GM12865 (cell line): ENCODE measurements at regions not wholly inside any gene's neighbourhood (a gene's known extent, or its start where the extent isn't known, plus 50 kb on each side); places are given as distances from the start of the nearest gene placed in this dataset.

Experiments
- DNase-seq: peaks from one replicate; pipeline ENCODE4 v3.0.0; 2010; ENCODE audit warnings: low read depth
- H3K4me3 ChIP-seq: 2 replicates; pipeline ENCODE4 v1.5.1; 2011; ENCODE audit warnings: mild to moderate bottlenecking, low read depth, low read length, control low read depth
- TF ChIP-seq, protein P1 (sequence below): IDR thresholded peaks from 2 replicates; pipeline ENCODE4 v1.5.1; 2011; ENCODE audit warnings: low read length, control low read depth, low read depth, inconsistent platforms; ENCODE audit not compliant: insufficient read depth; ENCODE audit errors: missing control alignments

DNA sequence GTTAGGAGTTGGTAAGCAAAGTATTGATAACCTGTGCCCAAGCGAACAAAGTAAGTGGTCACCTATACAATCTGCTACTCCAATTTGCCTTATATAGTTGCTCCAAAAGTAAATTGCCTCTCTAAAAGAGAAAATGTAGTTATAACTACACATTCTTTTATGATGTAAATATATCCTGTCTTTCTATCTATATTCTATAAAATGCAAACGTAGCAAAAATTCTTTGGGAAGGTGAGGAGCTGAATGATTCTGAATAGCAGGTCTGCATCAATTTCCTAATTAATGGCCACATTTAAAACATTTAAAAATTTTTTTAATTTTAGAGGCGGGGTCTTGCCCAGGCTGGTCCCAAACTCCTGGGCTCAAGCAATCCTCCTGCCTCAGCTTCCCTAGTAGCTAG lies 64.2 kb upstream of the ASIP start:
- TF ChIP-seq, protein P1, sequence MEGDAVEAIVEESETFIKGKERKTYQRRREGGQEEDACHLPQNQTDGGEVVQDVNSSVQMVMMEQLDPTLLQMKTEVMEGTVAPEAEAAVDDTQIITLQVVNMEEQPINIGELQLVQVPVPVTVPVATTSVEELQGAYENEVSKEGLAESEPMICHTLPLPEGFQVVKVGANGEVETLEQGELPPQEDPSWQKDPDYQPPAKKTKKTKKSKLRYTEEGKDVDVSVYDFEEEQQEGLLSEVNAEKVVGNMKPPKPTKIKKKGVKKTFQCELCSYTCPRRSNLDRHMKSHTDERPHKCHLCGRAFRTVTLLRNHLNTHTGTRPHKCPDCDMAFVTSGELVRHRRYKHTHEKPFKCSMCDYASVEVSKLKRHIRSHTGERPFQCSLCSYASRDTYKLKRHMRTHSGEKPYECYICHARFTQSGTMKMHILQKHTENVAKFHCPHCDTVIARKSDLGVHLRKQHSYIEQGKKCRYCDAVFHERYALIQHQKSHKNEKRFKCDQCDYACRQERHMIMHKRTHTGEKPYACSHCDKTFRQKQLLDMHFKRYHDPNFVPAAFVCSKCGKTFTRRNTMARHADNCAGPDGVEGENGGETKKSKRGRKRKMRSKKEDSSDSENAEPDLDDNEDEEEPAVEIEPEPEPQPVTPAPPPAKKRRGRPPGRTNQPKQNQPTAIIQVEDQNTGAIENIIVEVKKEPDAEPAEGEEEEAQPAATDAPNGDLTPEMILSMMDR = no peak
- H3K4me3 ChIP-seq = no peak overlapping the region
- no peak for DNase-seq

DNA sequence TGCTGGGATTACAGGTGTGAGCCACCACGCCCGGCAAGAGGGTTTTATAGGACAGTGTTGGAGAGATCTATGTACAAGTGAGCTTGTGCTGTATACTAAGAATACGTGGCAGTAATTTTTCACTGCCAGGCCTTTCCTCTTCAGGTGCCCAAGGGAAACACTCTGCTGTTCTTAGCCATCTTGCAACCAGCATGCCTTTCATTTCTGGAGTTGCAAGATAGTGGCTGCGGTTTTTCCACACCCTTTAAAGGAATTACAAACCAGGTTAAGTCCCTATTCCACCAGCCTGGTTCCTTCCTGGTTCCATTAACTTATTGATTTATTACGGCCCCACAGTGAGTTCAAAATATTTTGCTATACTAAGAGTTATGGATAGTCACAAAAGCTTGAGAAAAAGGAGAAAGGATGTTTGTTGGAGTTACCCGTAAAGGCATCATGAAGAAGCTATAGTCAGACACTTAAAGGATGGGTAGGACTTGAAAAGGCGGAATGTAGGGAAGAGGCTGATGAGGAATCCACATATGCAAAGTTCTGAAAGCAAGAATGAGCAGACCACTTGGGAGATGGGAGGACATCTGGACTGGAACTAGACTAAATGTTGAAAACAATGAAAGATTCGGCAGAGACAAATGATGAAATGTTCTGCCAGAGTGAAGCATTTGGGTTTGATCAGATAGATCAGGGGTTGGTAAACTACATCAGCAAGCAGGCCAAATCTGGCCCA lies 61.4 kb upstream of the ASIP start:
- DNase-seq = no peak
- TF ChIP-seq, protein P1 = no peak
- no peak overlapping the region for H3K4me3 ChIP-seq

DNA sequence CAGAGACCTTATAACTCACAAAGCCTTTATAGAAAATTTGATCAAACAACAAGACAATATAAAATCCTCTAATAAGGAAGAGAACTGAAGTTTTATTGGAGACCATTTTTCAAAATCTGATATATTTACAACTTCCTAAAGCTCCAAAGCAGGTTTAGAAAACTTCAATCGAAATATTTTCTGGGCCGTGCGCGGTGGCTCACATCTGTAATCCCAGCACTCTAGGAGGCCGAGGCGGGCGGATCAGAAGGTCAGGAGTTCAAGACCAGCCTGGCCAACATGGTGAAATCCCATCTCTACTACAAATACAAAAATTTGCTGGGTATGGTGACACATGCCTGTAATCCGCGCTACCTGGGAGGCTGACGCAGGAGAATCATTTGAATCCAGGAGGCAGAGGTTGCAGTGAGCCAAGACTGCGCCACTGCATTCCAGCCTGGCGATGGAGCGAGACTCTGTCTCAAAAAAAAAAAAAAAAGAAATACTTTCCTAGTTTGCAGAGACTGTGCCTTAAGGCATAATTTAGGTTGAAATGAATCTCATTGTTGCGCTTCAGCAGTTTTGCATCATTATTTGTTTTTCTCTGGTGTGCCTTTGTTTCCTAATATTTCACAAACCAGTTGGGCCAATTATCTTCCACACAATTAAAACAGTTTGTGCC lies 60.6 kb upstream of the ASIP start:
- no peak for DNase-seq
- TF ChIP-seq, protein P1 = no peak
- no peak overlapping the region for H3K4me3 ChIP-seq

DNA sequence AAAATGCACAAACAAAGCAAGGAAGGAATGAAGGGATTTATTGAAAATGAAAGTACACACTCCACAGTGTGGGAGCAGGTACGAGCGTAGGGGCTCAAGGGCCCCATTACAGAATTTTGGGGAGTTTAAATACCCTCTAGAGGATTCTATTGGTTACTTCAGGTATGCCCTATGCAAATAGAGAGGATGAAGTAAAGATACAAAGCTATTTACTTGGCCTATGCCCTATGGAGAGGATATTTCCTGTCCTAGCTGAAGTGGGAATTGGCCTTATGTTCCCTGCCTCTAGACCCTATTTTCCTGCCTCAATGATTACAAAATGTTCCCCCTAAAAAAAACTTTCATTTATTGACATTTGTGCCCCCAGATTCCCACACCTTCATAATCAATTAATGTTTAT lies 59.7 kb upstream of the ASIP start:
- DNase-seq = no peak
- TF ChIP-seq, protein P1 = no peak

GRCh38 chr20:34185766-34186620 lies 55.2 kb upstream of the ASIP start:
- TF ChIP-seq, protein P1 = no peak
- DNase-seq = no peak
- no peak overlapping the region for H3K4me3 ChIP-seq

More for the DNA sequence above, 59.7 kb upstream of the ASIP start:
- H3K4me3 ChIP-seq = no peak overlapping the region

- TF ChIP-seq, protein P1 = no peak
These were observed 51.6 kb upstream of the ASIP start for GRCh38 chr20:34189572-34190163.

More at GRCh38 chr20:34189572-34190163, 51.6 kb upstream of the ASIP start:
- no peak for DNase-seq
- no peak overlapping the region for H3K4me3 ChIP-seq
